Osteocyte (in vitro differentiated cells): ENCODE measurements at regions not wholly inside any gene's neighbourhood (a gene's known extent, or its start where the extent isn't known, plus 50 kb on each side); places are given as distances from the start of the nearest gene placed in this dataset.

ENCODE experiments used
- DNase-seq: peaks from one replicate; pipeline ENCODE4 v3.0.0; 2021; ENCODE audit warnings: mixed read lengths; ENCODE audit not compliant: unreplicated experiment; ENCODE audit errors: extremely low spot score
- H3K27ac Mint-ChIP-seq: one replicate; pipeline ENCODE4 v1.8.0; 2021; ENCODE audit warnings: mild to moderate bottlenecking, mixed read lengths; ENCODE audit not compliant: unreplicated experiment
- H3K27me3 Mint-ChIP-seq: one replicate; pipeline ENCODE4 v1.8.0; 2021; ENCODE audit warnings: mixed read lengths; ENCODE audit not compliant: unreplicated experiment
- H3K36me3 Mint-ChIP-seq: one replicate; pipeline ENCODE4 v1.8.0; 2021; ENCODE audit warnings: mixed read lengths; ENCODE audit not compliant: unreplicated experiment
- H3K4me1 Mint-ChIP-seq: one replicate; pipeline ENCODE4 v1.8.0; 2021; ENCODE audit warnings: mixed read lengths; ENCODE audit not compliant: unreplicated experiment
- H3K4me3 Mint-ChIP-seq: one replicate; pipeline ENCODE4 v1.8.0; 2021; ENCODE audit warnings: mild to moderate bottlenecking, moderate library complexity, mixed read lengths; ENCODE audit not compliant: unreplicated experiment
- H3K9me3 Mint-ChIP-seq: one replicate; pipeline ENCODE4 v1.8.0; 2021; ENCODE audit warnings: mixed read lengths; ENCODE audit not compliant: unreplicated experiment
- CTCF ChIP-seq: fragments of 200-600 bp; sonication (generic); IDR thresholded peaks from 2 replicates; pipeline ENCODE4 v1.5.0; 2021; ENCODE audit warnings: antibody characterized with exemption, mild to moderate bottlenecking, moderate library complexity

DNA sequence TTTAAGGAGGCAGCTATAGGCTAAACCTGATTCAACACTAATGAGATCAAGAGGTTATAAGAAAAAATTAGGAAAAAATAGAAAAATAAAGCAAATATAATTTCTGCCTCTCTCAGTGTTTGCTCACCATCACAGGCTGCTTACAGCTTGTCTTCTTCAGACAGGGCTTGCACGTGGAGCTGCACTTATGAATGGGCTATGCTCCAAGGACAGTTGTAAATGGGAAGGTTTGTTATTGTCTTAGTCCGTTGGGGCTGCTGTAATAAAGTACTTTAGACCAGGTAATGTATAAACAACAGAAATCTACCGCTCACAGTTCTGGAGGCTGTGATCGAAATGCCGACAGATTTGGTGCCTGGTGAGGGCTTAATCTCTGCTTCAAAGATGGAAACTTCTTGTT lies 219.8 kb downstream of the NEBL start:
- H3K4me1 Mint-ChIP-seq = peaks cover 3% of the 10 kb centered on the region
- DNase-seq = no peak
- no peaks in the 10 kb centered on the region for H3K9me3 Mint-ChIP-seq
- no peak for TF ChIP-seq CTCF
- peaks cover 3% of the 10 kb centered on the region for H3K27me3 Mint-ChIP-seq
- H3K4me3 Mint-ChIP-seq = no peak overlapping the region
- no peak overlapping the region for H3K27ac Mint-ChIP-seq
- no peaks in the 10 kb centered on the region for H3K36me3 Mint-ChIP-seq

- no peaks in the 10 kb centered on the region for H3K36me3 Mint-ChIP-seq
- no peak for DNase-seq
- peaks cover 3% of the 10 kb centered on the region for H3K4me1 Mint-ChIP-seq
- H3K9me3 Mint-ChIP-seq = no peaks in the 10 kb centered on the region
- no peak for TF ChIP-seq CTCF
- no peak overlapping the region for H3K4me3 Mint-ChIP-seq
- H3K27me3 Mint-ChIP-seq = peaks cover 6% of the 10 kb centered on the region
- H3K27ac Mint-ChIP-seq = no peak overlapping the region
Measured at GRCh38 chr10:20674926-20675325, 222.2 kb downstream of the NEBL start.

DNA sequence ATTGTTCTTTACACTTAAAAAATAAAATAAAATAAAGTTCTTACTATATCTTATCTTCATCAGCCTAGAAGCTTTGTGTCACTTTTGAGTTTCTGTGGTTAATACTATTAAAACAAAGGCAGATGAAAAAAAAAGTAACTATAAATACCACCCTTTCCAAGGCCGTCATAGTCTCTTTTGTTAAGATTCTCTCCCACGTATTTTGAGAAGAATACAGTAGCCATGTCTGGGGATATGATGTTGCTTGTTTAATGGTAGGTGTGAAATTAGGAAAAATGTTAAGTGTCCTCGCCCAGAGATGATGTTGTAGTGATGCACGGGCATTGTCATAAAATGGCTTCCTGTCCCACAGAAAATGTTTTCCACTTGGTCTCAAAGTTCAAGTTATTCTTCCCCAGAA lies 223.9 kb downstream of the NEBL start:
- H3K27ac Mint-ChIP-seq = no peak overlapping the region
- H3K36me3 Mint-ChIP-seq = no peaks in the 10 kb centered on the region
- TF ChIP-seq CTCF = no peak
- peaks cover 3% of the 10 kb centered on the region for H3K4me1 Mint-ChIP-seq
- DNase-seq = no peak
- H3K27me3 Mint-ChIP-seq = peaks cover 6% of the 10 kb centered on the region
- no peaks in the 10 kb centered on the region for H3K9me3 Mint-ChIP-seq
- no peak overlapping the region for H3K4me3 Mint-ChIP-seq

- Mint-ChIP-seq H3K4me3 (no peak overlapping the region), H3K9me3 (no peaks in the 10 kb centered on the region), H3K27ac (no peak overlapping the region), H3K36me3 (no peaks in the 10 kb centered on the region), H3K27me3 (peaks cover 6% of the 10 kb centered on the region), H3K4me1 (peaks cover 3% of the 10 kb centered on the region)
- no peak for TF ChIP-seq CTCF
- no peak for DNase-seq
Measured at GRCh38 chr10:20672741-20673140, 224.4 kb downstream of the NEBL start.

GRCh38 chr10:20670579-20670978 lies 226.5 kb downstream of the NEBL start:
- no peak overlapping the region for H3K27ac Mint-ChIP-seq
- peaks cover 3% of the 10 kb centered on the region for H3K4me1 Mint-ChIP-seq
- no peak for DNase-seq
- H3K4me3 Mint-ChIP-seq = no peak overlapping the region
- H3K27me3 Mint-ChIP-seq = peaks cover 6% of the 10 kb centered on the region
- H3K9me3 Mint-ChIP-seq = no peaks in the 10 kb centered on the region
- TF ChIP-seq CTCF = no peak
- H3K36me3 Mint-ChIP-seq = no peaks in the 10 kb centered on the region
